ENCODE measurements at regions not wholly inside any gene's neighbourhood (a gene's known extent, or its start where the extent isn't known, plus 50 kb on each side); places are given as distances from the start of the nearest gene placed in this dataset.

- Histone ChIP-seq H3K27me3 (ENCODE audit: insufficient read depth, low read length) (no peaks in the 10 kb centered on the region), H3K4me1 (ENCODE audit: insufficient read depth, low read length) (peaks cover 9% of the 10 kb centered on the region), H2AFZ (ENCODE audit: low read length) (no peak overlapping the region), H3K4me2 (ENCODE audit: insufficient read depth, low read length) (no peak overlapping the region), H3K79me2 (ENCODE audit: insufficient read depth, low read length) (no peaks in the 10 kb centered on the region), H4K20me1 (ENCODE audit: insufficient read depth, low read length) (no peaks in the 10 kb centered on the region), H3K36me3 (ENCODE audit: insufficient read depth, low read length) (no peaks in the 10 kb centered on the region), H3K9me3 (ENCODE audit: low read depth, low read length) (no peaks in the 10 kb centered on the region), H3K27ac (ENCODE audit: low read depth, low read length) (no peak overlapping the region), H3K4me3 (ENCODE audit: insufficient read depth, low read length) (no peak overlapping the region)
- DNase-seq (ENCODE audit: insufficient read length, low spot score, missing footprints): no peak
- TF ChIP-seq CTCF (IDR thresholded peaks at IDR 0.05; ENCODE audit: extremely low read depth, low read depth, low read length): no peak
These were observed 272.3 kb upstream of the SEMA3C start for GRCh38 chr7:81190997-81191768.

DNA sequence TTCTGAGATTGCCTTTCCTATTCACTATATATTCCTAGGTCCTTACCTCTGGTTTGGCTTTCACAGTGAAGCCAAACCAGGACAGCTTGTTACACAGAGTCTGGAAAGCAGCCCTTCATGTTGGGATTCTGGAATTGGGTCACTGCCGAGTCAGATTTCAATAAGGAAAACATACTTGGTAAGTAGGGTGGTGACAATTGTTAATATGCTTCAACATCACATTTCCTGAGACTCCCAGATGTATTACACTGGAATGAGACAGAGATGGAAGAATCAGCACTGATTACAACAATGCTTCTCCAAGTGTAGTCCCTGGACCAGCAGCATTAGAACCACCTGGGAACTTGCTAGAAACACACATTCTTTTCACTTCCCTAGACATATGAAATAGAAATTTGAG, 268.9 kb upstream of the SEMA3C start:
- Histone ChIP-seq H2AFZ (ENCODE audit: low read length) (no peak overlapping the region), H3K27ac (ENCODE audit: low read depth, low read length) (no peak overlapping the region), H3K4me1 (ENCODE audit: insufficient read depth, low read length) (peaks cover 9% of the 10 kb centered on the region), H3K4me2 (ENCODE audit: insufficient read depth, low read length) (no peak overlapping the region), H3K27me3 (ENCODE audit: insufficient read depth, low read length) (no peaks in the 10 kb centered on the region), H3K79me2 (ENCODE audit: insufficient read depth, low read length) (no peaks in the 10 kb centered on the region), H4K20me1 (ENCODE audit: insufficient read depth, low read length) (no peaks in the 10 kb centered on the region), H3K4me3 (ENCODE audit: insufficient read depth, low read length) (no peak overlapping the region), H3K9me3 (ENCODE audit: low read depth, low read length) (no peaks in the 10 kb centered on the region), H3K36me3 (ENCODE audit: insufficient read depth, low read length) (no peaks in the 10 kb centered on the region)
- DNase-seq (ENCODE audit: insufficient read length, low spot score, missing footprints): no peak
- no peak for TF ChIP-seq CTCF (IDR thresholded peaks at IDR 0.05; ENCODE audit: extremely low read depth, low read depth, low read length)

DNA sequence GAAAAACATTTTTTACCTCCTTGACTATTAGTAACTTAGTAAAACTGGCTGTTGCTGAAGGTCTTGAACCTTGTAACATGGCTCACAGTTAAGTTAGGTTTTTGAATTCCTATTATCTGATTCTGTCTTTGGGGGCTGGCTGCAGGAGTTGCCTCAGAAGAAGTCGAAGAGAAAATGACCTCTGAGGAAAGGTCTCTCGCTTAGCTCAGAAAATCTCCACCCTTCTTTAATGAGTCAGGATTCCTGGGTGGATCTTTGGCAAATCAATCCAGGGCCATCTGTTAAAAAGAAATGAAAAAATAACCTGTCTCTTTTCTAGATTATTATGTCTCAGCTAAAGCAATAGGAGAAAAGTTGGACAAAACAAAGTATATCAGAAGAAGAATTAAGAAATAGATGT, 267.8 kb upstream of the SEMA3C start:
- H3K4me2 ChIP-seq (ENCODE audit: insufficient read depth, low read length): peak overlapping the region; percentile 14

More for the DNA sequence above, 267.8 kb upstream of the SEMA3C start:
- TF ChIP-seq CTCF (IDR thresholded peaks at IDR 0.05; ENCODE audit: extremely low read depth, low read depth, low read length): no peak
- Histone ChIP-seq H3K4me3 (ENCODE audit: insufficient read depth, low read length) (no peak overlapping the region), H3K27me3 (ENCODE audit: insufficient read depth, low read length) (no peaks in the 10 kb centered on the region), H3K9me3 (ENCODE audit: low read depth, low read length) (no peaks in the 10 kb centered on the region), H4K20me1 (ENCODE audit: insufficient read depth, low read length) (no peaks in the 10 kb centered on the region), H2AFZ (ENCODE audit: low read length) (no peak overlapping the region), H3K27ac (ENCODE audit: low read depth, low read length) (no peak overlapping the region), H3K36me3 (ENCODE audit: insufficient read depth, low read length) (no peaks in the 10 kb centered on the region), H3K79me2 (ENCODE audit: insufficient read depth, low read length) (no peaks in the 10 kb centered on the region), H3K4me1 (ENCODE audit: insufficient read depth, low read length) (peaks cover 9% of the 10 kb centered on the region)
- DNase-seq (ENCODE audit: insufficient read length, low spot score, missing footprints): peak; percentile 61
